NOMO-1 treated with DMSO at 0.1 percent for 48 hours (cell line): ENCODE measurements at regions not wholly inside any gene's neighbourhood (a gene's known extent, or its start where the extent isn't known, plus 50 kb on each side); places are given as distances from the start of the nearest gene placed in this dataset.
A peak's percentile ranks its signal among the peaks of the same experiment; 100 is the strongest.

ENCODE experiments used
- DNase-seq: peaks from one replicate; lab custom pipeline; 2025; ENCODE audit not compliant: unreplicated experiment; lab: John Stamatoyannopoulos, UW

DNA sequence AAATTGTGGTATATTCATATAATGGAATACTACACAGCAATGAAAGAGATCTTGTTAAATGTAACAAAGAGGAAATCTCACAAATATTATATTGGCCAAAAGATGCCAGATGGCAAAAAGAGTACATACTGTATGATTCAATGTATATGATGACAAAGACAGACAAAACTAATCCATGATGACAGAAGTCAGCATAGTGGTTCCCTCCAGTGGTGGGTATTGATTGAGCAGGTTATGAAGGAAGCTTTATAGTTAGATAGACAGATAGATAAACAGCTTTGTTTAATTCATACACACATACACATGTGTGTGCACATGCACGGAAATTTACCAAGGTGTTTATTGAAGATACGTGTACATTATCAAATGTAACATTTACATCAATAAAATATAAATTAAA is 74.4 kb upstream of the SMIM36 start:
- no peak for DNase-seq

- DNase-seq, result no peak
These were observed 73.6 kb upstream of the SMIM36 start for GRCh38 chr17:55584861-55585260.

DNA sequence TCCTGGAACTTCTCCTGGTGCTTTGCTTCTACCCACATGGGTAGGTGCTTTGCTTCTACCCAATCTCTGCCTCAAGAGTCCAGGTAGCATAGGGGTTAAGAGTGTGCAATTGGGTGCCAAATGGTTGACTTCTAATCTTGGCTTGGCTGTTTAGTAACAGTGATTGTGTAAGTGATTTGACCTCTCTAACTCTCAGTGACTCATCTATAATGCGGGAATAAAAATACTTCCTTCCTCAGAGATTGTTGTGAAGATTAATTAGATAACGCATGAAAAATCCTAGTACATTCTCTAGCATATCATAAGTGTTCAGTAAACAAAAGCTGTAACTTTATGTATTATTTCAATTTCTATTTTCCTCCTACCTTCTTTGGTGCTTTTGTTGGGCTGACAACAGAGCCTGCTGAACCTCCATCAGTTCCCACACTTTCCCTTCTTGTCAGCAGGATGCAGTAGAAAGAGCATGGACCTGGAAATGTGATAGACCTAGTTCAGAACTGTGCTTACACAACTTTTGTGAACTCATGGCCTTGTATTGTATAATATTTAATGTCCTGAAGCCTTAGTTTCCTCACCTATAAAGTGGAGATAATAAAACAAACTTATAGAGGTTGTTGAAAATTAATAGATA is 72.9 kb upstream of the SMIM36 start:
- peak; percentile 82 for DNase-seq

DNA sequence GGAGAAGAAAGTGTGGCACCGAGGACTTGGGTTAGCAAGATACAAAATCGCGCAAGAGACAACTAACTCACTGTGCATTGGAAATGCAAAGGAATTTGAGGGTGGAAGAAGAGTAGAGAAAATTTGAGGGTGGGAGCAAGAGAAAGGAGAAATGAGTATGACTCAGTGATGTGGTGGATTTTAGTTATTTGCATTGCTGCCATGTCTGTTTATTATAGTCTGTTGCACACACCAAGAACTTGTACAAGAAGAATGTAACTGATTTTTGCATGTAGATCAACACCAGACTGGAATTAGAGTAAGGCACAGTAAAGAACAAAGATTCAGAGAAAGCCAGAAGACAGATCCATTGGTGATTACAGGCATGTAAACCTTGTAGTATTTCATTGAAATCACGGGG is 71.6 kb upstream of the SMIM36 start:
- DNase-seq, result no peak

DNA sequence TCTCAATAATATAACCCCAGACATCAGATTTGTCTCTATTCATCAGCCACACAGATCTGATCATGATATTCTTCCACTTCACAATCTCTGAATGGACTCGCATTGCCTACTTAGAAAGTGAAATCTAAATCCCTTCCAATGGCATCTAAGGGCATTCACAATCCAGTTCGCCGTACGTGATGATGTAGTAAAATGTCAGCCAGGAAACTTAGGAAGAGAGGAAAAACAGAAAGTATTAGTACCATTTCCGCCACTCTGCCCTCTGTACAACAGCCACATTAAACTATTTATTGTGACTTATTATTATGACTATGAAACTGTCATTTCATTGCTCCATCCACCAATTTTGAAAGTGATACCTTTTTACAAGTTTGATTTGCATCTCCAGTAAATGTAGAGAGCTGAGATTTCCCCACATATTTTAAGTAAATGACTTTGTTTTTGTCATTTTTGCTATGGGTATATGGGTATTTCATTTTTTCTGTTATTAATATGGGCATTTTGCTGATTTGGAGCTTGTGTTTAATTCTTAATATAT is 69.4 kb upstream of the SMIM36 start:
- no peak for DNase-seq

GRCh38 chr17:55577687-55578086 is 66.4 kb upstream of the SMIM36 start:
- no peak for DNase-seq

DNA sequence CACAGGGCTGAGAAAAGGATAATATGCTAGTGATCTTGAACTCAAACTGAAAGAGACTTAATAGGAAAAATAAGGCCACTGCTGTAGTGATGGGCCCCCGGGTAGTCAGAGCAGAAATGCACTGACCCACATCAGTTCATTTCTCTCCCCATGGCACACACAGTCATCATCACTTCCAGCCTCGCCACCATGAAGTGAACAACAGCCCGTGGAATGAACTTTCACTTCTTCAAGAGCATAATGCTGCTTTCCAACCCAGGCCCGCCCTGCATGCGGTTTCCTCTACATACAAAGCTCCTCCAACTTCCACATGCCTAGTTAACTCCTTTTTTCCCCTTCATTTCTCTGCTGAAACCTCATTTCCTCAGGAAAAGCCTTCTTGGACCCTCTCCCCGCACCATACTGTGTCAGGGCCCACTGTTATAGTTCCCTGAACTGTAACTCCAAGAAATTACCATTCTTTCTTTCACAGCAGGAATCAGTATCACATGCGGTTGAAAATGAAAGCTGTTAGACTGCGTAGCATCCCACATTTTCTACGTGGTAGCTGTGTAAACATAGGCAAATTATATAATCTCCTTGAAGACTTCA is 65.8 kb upstream of the SMIM36 start:
- DNase-seq, result peak; percentile 71

GRCh38 chr17:55576237-55576995 is 65.2 kb upstream of the SMIM36 start:
- peak; percentile 80 for DNase-seq

- DNase-seq, result no peak
These were observed 63.9 kb upstream of the SMIM36 start for GRCh38 chr17:55575058-55575636.

DNA sequence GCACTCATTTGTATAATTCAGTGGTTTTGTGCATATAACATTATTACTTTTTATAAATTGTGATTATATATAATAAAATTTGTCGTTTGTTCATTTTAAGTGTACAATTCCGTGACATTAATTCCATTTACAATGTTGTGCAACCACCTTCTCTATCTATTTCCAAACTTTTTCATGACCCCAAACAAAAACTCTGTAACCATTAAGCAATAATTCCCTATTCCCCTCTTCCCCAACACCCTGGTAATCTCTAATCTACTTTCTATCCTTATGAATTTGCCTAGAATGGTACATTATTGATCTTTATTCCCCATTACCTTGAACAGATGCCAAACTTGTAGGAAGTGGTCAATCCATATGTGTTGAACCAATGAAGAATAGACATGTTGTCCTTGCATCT is 61.3 kb upstream of the SMIM36 start:
- DNase-seq, result no peak

GRCh38 chr17:55572139-55572538 is 60.9 kb upstream of the SMIM36 start:
- DNase-seq, result no peak

- DNase-seq, result no peak
These were observed 59.8 kb upstream of the SMIM36 start for GRCh38 chr17:55571095-55571494.

DNA sequence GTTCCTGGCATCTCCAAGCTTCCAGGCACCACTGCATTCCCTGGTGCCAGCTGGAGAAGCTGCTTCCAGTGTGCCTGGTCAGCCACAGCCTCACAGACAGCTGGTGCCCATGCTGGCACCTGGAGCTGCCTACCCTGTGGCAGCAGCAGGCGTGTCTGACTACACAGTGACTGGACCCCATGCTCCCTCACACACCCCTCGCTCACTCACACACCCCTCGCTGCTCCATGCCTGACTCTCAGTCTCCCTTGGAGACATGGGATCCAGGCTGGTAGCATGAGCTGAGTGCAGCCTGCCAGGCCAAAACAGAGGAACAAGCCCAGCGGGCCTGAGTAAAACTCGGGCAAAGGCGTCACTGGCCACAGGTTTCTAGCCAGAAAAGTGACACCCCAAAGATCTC is 59.1 kb upstream of the SMIM36 start:
- no peak for DNase-seq

- no peak for DNase-seq
These were observed 56.3 kb upstream of the SMIM36 start for GRCh38 chr17:55567240-55568214.

DNA sequence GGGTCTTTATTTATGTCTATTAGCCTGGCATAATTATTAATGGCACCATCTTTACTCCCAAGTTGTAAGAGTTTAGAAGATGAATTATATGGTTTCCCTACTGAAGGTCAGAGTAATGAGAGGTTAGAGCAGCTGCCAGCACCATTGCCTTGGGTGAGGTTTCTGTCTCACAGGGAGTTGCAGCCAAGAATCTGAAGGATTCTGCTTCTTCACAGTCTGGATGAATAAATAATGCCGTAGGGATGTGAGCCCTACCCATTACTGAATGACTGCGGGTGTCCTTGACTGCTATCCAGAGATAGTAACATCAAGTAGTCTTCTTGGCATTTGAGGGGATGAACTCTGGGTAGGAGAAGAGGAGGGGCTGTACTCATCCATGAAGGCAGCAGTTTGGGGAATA is 52.8 kb upstream of the SMIM36 start:
- no peak for DNase-seq

- DNase-seq, result no peak
These were observed 52.1 kb upstream of the SMIM36 start for GRCh38 chr17:55563363-55563762.

GRCh38 chr17:55561973-55562495 is 50.8 kb upstream of the SMIM36 start:
- DNase-seq, result no peak

DNA sequence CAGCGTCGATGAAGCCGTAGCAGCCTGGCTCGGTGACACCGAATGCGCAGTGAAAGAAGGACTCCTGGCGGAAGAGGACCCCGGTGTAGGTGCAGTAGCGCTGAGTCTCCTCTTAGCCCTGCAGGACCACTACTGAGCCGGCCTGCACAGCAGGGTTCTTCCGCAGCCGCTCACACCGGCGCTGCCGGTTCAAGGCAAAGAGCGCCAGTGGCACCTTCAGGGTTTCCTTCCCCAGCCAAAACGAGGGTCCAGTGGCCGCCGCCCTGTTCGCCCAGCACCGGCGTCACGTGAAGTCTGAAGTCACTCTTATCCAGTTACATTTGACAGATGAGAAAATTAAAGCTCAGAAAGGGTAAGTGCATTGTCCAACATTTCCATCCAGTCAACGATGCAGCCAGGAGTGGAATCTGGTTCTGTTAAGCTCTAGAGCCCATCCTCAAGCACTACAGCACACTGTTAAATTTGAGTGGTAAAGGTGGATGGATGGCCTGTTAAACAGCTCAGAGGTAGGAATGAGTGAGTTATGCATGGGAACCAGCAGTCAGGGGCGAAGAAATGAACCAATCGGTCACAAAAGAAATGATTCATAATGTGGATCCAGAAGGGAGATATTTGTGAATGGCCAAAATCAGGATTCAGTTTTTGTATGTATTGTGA is 50.2 kb upstream of the SMIM36 start:
- no peak for DNase-seq
